ENCODE measurements at regions not wholly inside any gene's neighbourhood (a gene's known extent, or its start where the extent isn't known, plus 50 kb on each side); places are given as distances from the start of the nearest gene placed in this dataset.

DNA sequence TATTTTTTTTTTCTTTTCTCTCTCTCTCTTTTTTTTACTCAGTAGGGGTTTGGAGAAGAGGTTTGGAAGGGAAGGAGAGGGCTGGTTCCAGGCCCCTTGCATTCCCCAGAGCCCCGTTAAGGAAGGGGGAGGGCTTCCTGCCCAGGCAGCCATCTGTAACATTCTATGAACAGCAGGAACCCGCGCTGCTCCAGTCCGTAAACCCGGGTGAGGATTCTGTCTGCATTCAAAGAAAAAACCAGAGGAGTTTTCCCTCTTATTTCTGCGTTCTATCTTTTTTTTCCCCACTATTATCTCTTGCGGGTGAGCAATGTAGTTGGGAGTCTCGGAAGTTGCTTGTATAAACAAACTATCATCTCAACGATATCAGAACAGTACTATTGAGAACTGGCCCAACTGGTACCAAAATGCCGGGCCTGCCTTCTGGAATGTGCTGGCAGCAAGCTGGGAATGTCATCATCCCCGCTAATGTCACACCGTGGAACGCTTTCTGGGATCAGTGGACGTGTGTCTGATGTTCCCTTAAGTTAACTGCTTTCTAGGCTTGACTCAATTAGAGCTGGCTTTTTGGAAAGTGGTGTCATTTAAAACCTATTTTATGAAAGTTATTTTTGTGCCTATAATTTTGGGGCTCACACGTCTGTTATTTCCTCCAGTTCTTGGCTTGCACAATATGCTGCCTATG lies 153.1 kb upstream of the MEOX2 start:
- TF ChIP-seq, protein P1, sequence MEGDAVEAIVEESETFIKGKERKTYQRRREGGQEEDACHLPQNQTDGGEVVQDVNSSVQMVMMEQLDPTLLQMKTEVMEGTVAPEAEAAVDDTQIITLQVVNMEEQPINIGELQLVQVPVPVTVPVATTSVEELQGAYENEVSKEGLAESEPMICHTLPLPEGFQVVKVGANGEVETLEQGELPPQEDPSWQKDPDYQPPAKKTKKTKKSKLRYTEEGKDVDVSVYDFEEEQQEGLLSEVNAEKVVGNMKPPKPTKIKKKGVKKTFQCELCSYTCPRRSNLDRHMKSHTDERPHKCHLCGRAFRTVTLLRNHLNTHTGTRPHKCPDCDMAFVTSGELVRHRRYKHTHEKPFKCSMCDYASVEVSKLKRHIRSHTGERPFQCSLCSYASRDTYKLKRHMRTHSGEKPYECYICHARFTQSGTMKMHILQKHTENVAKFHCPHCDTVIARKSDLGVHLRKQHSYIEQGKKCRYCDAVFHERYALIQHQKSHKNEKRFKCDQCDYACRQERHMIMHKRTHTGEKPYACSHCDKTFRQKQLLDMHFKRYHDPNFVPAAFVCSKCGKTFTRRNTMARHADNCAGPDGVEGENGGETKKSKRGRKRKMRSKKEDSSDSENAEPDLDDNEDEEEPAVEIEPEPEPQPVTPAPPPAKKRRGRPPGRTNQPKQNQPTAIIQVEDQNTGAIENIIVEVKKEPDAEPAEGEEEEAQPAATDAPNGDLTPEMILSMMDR (conservative IDR thresholded peaks at IDR 0.05; ENCODE audit: low read length): no peak
- H3K9me3 ChIP-seq (ENCODE audit: insufficient read depth, low read depth, low read length): no peaks in the 10 kb centered on the region
- H3K4me1 ChIP-seq (ENCODE audit: insufficient read depth, low read length, poor library complexity, severe bottlenecking): peaks cover 32% of the 10 kb centered on the region
- no peaks in the 10 kb centered on the region for H3K27me3 ChIP-seq (ENCODE audit: insufficient read depth, low read length, poor library complexity, severe bottlenecking)
- no peaks in the 10 kb centered on the region for H3F3A ChIP-seq (ENCODE audit: low read depth)
- H3K4me2 ChIP-seq (ENCODE audit: low read depth, low read length, poor library complexity, severe bottlenecking): peak overlapping the region; percentile 80
- H3K9me2 ChIP-seq (replicated peaks; ENCODE audit: low read depth, low read length): no peaks in the 10 kb centered on the region
- peak overlapping the region; percentile 63 for H3K9ac ChIP-seq (ENCODE audit: low read depth, low read length, poor library complexity, severe bottlenecking)
- H3K4me3 ChIP-seq (ENCODE audit: low read length, poor library complexity, severe bottlenecking): peak overlapping the region; percentile 70
- peak overlapping the region; percentile 88 for H2AFZ ChIP-seq (ENCODE audit: low read length)
- H4K20me1 ChIP-seq (ENCODE audit: insufficient read depth, low read length, poor library complexity, severe bottlenecking): no peaks in the 10 kb centered on the region
- no peaks in the 10 kb centered on the region for H3K79me2 ChIP-seq (ENCODE audit: insufficient read depth, low read length)
- H3K36me3 ChIP-seq (ENCODE audit: insufficient read depth, low read length): no peaks in the 10 kb centered on the region

GRCh38 chr7:15838265-15838664 lies 151.8 kb upstream of the MEOX2 start:
- no peaks in the 10 kb centered on the region for H3F3A ChIP-seq (ENCODE audit: low read depth)

GRCh38 chr7:15837306-15837950 lies 150.9 kb upstream of the MEOX2 start:
- Histone ChIP-seq H3K9me2 (replicated peaks; ENCODE audit: low read depth, low read length) (no peaks in the 10 kb centered on the region), H3K9me3 (ENCODE audit: insufficient read depth, low read depth, low read length) (no peaks in the 10 kb centered on the region), H3K9ac (ENCODE audit: low read depth, low read length, poor library complexity, severe bottlenecking) (no peak overlapping the region), H3F3A (ENCODE audit: low read depth) (no peaks in the 10 kb centered on the region), H4K20me1 (ENCODE audit: insufficient read depth, low read length, poor library complexity, severe bottlenecking) (no peaks in the 10 kb centered on the region), H3K4me2 (ENCODE audit: low read depth, low read length, poor library complexity, severe bottlenecking) (no peak overlapping the region), H3K4me3 (ENCODE audit: low read length, poor library complexity, severe bottlenecking) (no peak overlapping the region), H3K27me3 (ENCODE audit: insufficient read depth, low read length, poor library complexity, severe bottlenecking) (no peaks in the 10 kb centered on the region), H3K79me2 (ENCODE audit: insufficient read depth, low read length) (no peaks in the 10 kb centered on the region), H3K4me1 (ENCODE audit: insufficient read depth, low read length, poor library complexity, severe bottlenecking) (peaks cover 32% of the 10 kb centered on the region), H3K36me3 (ENCODE audit: insufficient read depth, low read length) (no peaks in the 10 kb centered on the region), H2AFZ (ENCODE audit: low read length) (0 out of 2 replicates have a peak overlapping the region, but pooled peaks have one; percentile 51)
- TF ChIP-seq EZH2phosphoT487 (IDR thresholded peaks at IDR 0.05; ENCODE audit: borderline replicate concordance): no peak
- TF ChIP-seq, protein P1 (conservative IDR thresholded peaks at IDR 0.05; ENCODE audit: low read length): no peak

More at GRCh38 chr7:15838265-15838664, 151.8 kb upstream of the MEOX2 start:
- H3K4me2 ChIP-seq (ENCODE audit: low read depth, low read length, poor library complexity, severe bottlenecking): peak overlapping the region; percentile 80
- no peak overlapping the region for H3K4me3 ChIP-seq (ENCODE audit: low read length, poor library complexity, severe bottlenecking)
- peaks cover 32% of the 10 kb centered on the region for H3K4me1 ChIP-seq (ENCODE audit: insufficient read depth, low read length, poor library complexity, severe bottlenecking)
- H3K36me3 ChIP-seq (ENCODE audit: insufficient read depth, low read length): no peaks in the 10 kb centered on the region
- no peaks in the 10 kb centered on the region for H3K27me3 ChIP-seq (ENCODE audit: insufficient read depth, low read length, poor library complexity, severe bottlenecking)
- no peak overlapping the region for H3K9ac ChIP-seq (ENCODE audit: low read depth, low read length, poor library complexity, severe bottlenecking)
- no peak overlapping the region for H2AFZ ChIP-seq (ENCODE audit: low read length)
- no peaks in the 10 kb centered on the region for H3K79me2 ChIP-seq (ENCODE audit: insufficient read depth, low read length)
- no peaks in the 10 kb centered on the region for H3K9me3 ChIP-seq (ENCODE audit: insufficient read depth, low read depth, low read length)
- TF ChIP-seq, protein P1 (conservative IDR thresholded peaks at IDR 0.05; ENCODE audit: low read length): no peak
- no peak for TF ChIP-seq EZH2phosphoT487 (IDR thresholded peaks at IDR 0.05; ENCODE audit: borderline replicate concordance)
- no peaks in the 10 kb centered on the region for H4K20me1 ChIP-seq (ENCODE audit: insufficient read depth, low read length, poor library complexity, severe bottlenecking)
- no peaks in the 10 kb centered on the region for H3K9me2 ChIP-seq (replicated peaks; ENCODE audit: low read depth, low read length)
